ENCODE measurements at regions not wholly inside any gene's neighbourhood (a gene's known extent, or its start where the extent isn't known, plus 50 kb on each side); places are given as distances from the start of the nearest gene placed in this dataset.

GRCh38 chr2:129756276-129756675 is 223.2 kb upstream of the RAB6C start:
- H3K27me3 Mint-ChIP-seq (ENCODE audit: low read depth) = peaks cover 6% of the 10 kb centered on the region; the same call in 1 of the 2 replicates
- TF ChIP-seq ELF4 (CRISPR knock-in tag; IDR thresholded peaks at IDR 0.05; ENCODE audit: low read depth) = no peak
- TF ChIP-seq ARID4B (CRISPR knock-in tag; IDR thresholded peaks at IDR 0.05; ENCODE audit: borderline replicate concordance) = no peak
- TF ChIP-seq TEAD1 (CRISPR knock-in tag; IDR thresholded peaks at IDR 0.05) = no peak
- no peak for TF ChIP-seq MXD4 (CRISPR knock-in tag; IDR thresholded peaks at IDR 0.05; ENCODE audit: borderline replicate concordance)
- TF ChIP-seq NFATC4 (CRISPR knock-in tag; IDR thresholded peaks at IDR 0.05) = no peak
- TF ChIP-seq SOX15 (CRISPR knock-in tag; IDR thresholded peaks at IDR 0.05) = no peak
- no peak for TF ChIP-seq JUN (CRISPR knock-in tag; IDR thresholded peaks at IDR 0.05)
- TF ChIP-seq HMGXB4 (CRISPR knock-in tag; IDR thresholded peaks at IDR 0.05) = no peak
- TF ChIP-seq, protein P1, sequence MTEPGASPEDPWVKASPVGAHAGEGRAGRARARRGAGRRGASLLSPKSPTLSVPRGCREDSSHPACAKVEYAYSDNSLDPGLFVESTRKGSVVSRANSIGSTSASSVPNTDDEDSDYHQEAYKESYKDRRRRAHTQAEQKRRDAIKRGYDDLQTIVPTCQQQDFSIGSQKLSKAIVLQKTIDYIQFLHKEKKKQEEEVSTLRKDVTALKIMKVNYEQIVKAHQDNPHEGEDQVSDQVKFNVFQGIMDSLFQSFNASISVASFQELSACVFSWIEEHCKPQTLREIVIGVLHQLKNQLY (CRISPR knock-in tag; IDR thresholded peaks at IDR 0.05) = no peak
- TF ChIP-seq AR (CRISPR knock-in tag; IDR thresholded peaks at IDR 0.05) = no peak
- no peak for TF ChIP-seq GABPB1 (CRISPR knock-in tag; IDR thresholded peaks at IDR 0.05)
- no peak for TF ChIP-seq FOXP1 (CRISPR knock-in tag; IDR thresholded peaks at IDR 0.05; ENCODE audit: borderline replicate concordance)
- no peak for TF ChIP-seq NFE2L1 (CRISPR knock-in tag; IDR thresholded peaks at IDR 0.05)
- no peak for TF ChIP-seq ZNF138 (CRISPR knock-in tag; conservative IDR thresholded peaks at IDR 0.05)
- ChIA-PET CTCF (no interaction called here), POLR2A (no interaction called here)
- H3K4me1 Mint-ChIP-seq = peaks cover 36% of the 10 kb centered on the region
- H3K36me3 Mint-ChIP-seq = no peaks in the 10 kb centered on the region
- no peak for ATAC-seq
- no peak overlapping the region for H3K27ac Mint-ChIP-seq
- no peak for DNase-seq (ENCODE audit: low spot score)
- peaks cover 9% of the 10 kb centered on the region for H3K9me3 Mint-ChIP-seq
- H3K4me3 Mint-ChIP-seq = no peak overlapping the region

GRCh38 chr2:129757366-129757914 is 222.0 kb upstream of the RAB6C start:
- DNase-seq (ENCODE audit: low spot score) = no peak
- no peak for TF ChIP-seq KAT7 (CRISPR knock-in tag; IDR thresholded peaks at IDR 0.05; ENCODE audit: borderline replicate concordance)
- TF ChIP-seq FOXP4 (CRISPR knock-in tag; IDR thresholded peaks at IDR 0.05) = no peak
- no peak for TF ChIP-seq ZNF671 (CRISPR knock-in tag; IDR thresholded peaks at IDR 0.05)
- no peak for TF ChIP-seq ZNF281 (CRISPR knock-in tag; IDR thresholded peaks at IDR 0.05)
- TF ChIP-seq TP53 (CRISPR knock-in tag; IDR thresholded peaks at IDR 0.05) = no peak
- TF ChIP-seq ZSCAN18 (CRISPR knock-in tag; IDR thresholded peaks at IDR 0.05) = no peak

More at GRCh38 chr2:129757366-129757914, 222.0 kb upstream of the RAB6C start:
- Mint-ChIP-seq H3K4me3 (no peak overlapping the region), H3K27me3 (ENCODE audit: low read depth) (peaks cover 6% of the 10 kb centered on the region; the same call in 1 of the 2 replicates), H3K9me3 (peaks cover 9% of the 10 kb centered on the region), H3K4me1 (peaks cover 36% of the 10 kb centered on the region), H3K36me3 (no peaks in the 10 kb centered on the region), H3K27ac (peak overlapping the region; percentile 98; the same call in 1 of the 2 replicates)
- ChIA-PET POLR2A (no interaction called here), CTCF (interaction anchor here (0.7 to 2.1 kb wide), 4 partner anchors 9 to 189 kb away, joined by 3 to 16 read pairs (median 10); no protein-coding TSS in a partner anchor)
- no peak for ATAC-seq
